HepG2 (cell line): ENCODE measurements at regions not wholly inside any gene's neighbourhood (a gene's known extent, or its start where the extent isn't known, plus 50 kb on each side); places are given as distances from the start of the nearest gene placed in this dataset.

ENCODE experiments used
- ATAC-seq: fragments of 200-7000 bp; cut with Tn5 transposase; 3 replicates; pipeline ENCODE4 v1.9.1; 2020; ENCODE audit warnings: mild to moderate bottlenecking, moderate library complexity
- BruUV-seq: library from RNA; stranded (reverse); fragments of 400-500 nt; replicated peaks from 2 replicates; lab custom pipeline; 2021; lab: Mats Ljungman, UMichigan
- CTCF ChIA-PET: fragments of 300-600 bp; formaldehyde crosslinking; extraction: SDS; loops from one replicate; lab custom pipeline; 2021; ENCODE audit warnings: low total read pairs, inconsistent platforms, low intra/inter-chr PET ratio; lab: Yijun Ruan, JAX
- POLR2A ChIA-PET: fragments of 350-600 bp; sonication (Branson Sonifier 250); formaldehyde crosslinking; loops from one replicate; lab custom pipeline; 2020; ENCODE audit warnings: antibody characterized with exemption, inconsistent platforms; lab: Yijun Ruan, JAX
- DNase-seq: peaks from one replicate; pipeline ENCODE4 v3.0.0-alpha.2; 2015; ENCODE audit warnings: low spot score
- FAIRE-seq: peaks from 3 replicates; lab custom pipeline; 2011; peaks lifted over from hg19 to GRCh38; lab: Jason Lieb, UNC
- H2AFZ ChIP-seq: one replicate; pipeline ENCODE4 v1.6.1; 2011; ENCODE audit warnings: low read length, inconsistent platforms
- H3K27ac ChIP-seq: fragments of 300-600 bp; 3 replicates; pipeline ENCODE4 v1.8.0; 2011; ENCODE audit warnings: mixed run types, mild to moderate bottlenecking, mixed read lengths, low read length, inconsistent platforms; ENCODE audit not compliant: insufficient read depth; ENCODE audit errors: extremely low read length
- H3K27me3 ChIP-seq, 2 experiments: fragments of 200-600 bp in 1 of 2; 2 replicates in 1 of 2; 3 replicates in 1 of 2; pipeline versions ENCODE4 v1.6.0 to v1.8.0; 2011; ENCODE audit warnings: low read length in 2 of 2, mild to moderate bottlenecking in 2 of 2, moderate library complexity in 2 of 2, inconsistent platforms in 1 of 2; ENCODE audit not compliant: insufficient read depth in 2 of 2, control insufficient read depth in 1 of 2
- H3K36me3 ChIP-seq, 2 experiments: fragments of 200-600 bp in 1 of 2; replicated peaks in 1 of 2; 2 replicates in 1 of 2; 3 replicates in 1 of 2; pipeline versions ENCODE4 v1.5.1 to v1.8.0; 2011; ENCODE audit warnings: low read length in 2 of 2, inconsistent platforms in 1 of 2; ENCODE audit not compliant: insufficient read depth in 2 of 2, control insufficient read depth in 1 of 2
- H3K4me1 ChIP-seq: 2 replicates; pipeline ENCODE4 v1.5.1; 2012; ENCODE audit warnings: low read length, inconsistent platforms; ENCODE audit not compliant: insufficient read depth
- H3K4me2 ChIP-seq: 2 replicates; pipeline ENCODE4 v1.6.0; 2011; ENCODE audit warnings: low read depth, low read length, inconsistent platforms
- H3K4me3 ChIP-seq, 3 experiments: fragments of 200-600 bp in 1 of 3; sonication (generic), shearing (Covaris generic) in 1 of 3; replicated peaks in 1 of 3; 2 replicates each; pipeline ENCODE4 v1.5.1; 2011 to 2016; ENCODE audit warnings: low read length in 3 of 3, inconsistent platforms in 2 of 3, low read depth in 2 of 3, mild to moderate bottlenecking in 2 of 3, control low read depth in 1 of 3, mixed read lengths in 1 of 3; ENCODE audit not compliant: insufficient read depth in 1 of 3
- H3K79me2 ChIP-seq: one replicate; pipeline ENCODE4 v1.6.1; 2011; ENCODE audit warnings: low read length, inconsistent platforms; ENCODE audit not compliant: insufficient read depth
- H3K9ac ChIP-seq: 2 replicates; pipeline ENCODE4 v1.6.0; 2011; ENCODE audit warnings: mild to moderate bottlenecking, low read depth, low read length, inconsistent platforms; ENCODE audit not compliant: insufficient read depth
- H3K9me3 ChIP-seq: 2 replicates; pipeline ENCODE4 v1.5.1; 2012; ENCODE audit warnings: mild to moderate bottlenecking, low read length
- H4K20me1 ChIP-seq: 2 replicates; pipeline ENCODE4 v1.6.0; 2011; ENCODE audit warnings: inconsistent platforms, mild to moderate bottlenecking, low read length, moderate library complexity; ENCODE audit not compliant: insufficient read depth
- ATM ChIP-seq: fragments of 450-650 bp; IDR thresholded peaks from 2 replicates; pipeline ENCODE4 v1.7.1; 2017; ENCODE audit warnings: mild to moderate bottlenecking, borderline replicate concordance
- EED ChIP-seq: sonication (generic); formaldehyde crosslinking; IDR thresholded peaks from 2 replicates; pipeline ENCODE4 v1.5.0; 2020; ENCODE audit warnings: mild to moderate bottlenecking, missing genetic modification reagents
- FOXM1 ChIP-seq: sonication (generic); formaldehyde crosslinking; IDR thresholded peaks from 2 replicates; pipeline ENCODE4 v1.5.0; 2020; ENCODE audit warnings: missing genetic modification reagents
- HOXA7 ChIP-seq: sonication (generic); formaldehyde crosslinking; IDR thresholded peaks from 2 replicates; pipeline ENCODE4 v1.8.1; 2022; ENCODE audit warnings: mild to moderate bottlenecking, missing genetic modification reagents, moderate library complexity
- IKZF1 ChIP-seq: fragments of 450-650 bp; IDR thresholded peaks from 2 replicates; pipeline ENCODE4 v1.7.1; 2016
- ISL2 ChIP-seq: sonication (generic); formaldehyde crosslinking; IDR thresholded peaks from 2 replicates; pipeline ENCODE4 v1.5.0; 2020; ENCODE audit warnings: missing genetic modification reagents
- JDP2 ChIP-seq: sonication (generic); formaldehyde crosslinking; IDR thresholded peaks from 2 replicates; pipeline ENCODE4 v1.8.1; 2022; ENCODE audit warnings: missing genetic modification reagents, borderline replicate concordance
- KAT8 ChIP-seq: IDR thresholded peaks from 2 replicates; pipeline ENCODE4 v1.6.1; 2016; ENCODE audit warnings: missing genetic modification reagents, missing compliant biosample characterization
- KLF9 ChIP-seq: IDR thresholded peaks from 2 replicates; pipeline ENCODE4 v1.6.1; 2016; ENCODE audit warnings: low read depth
- MXD1 ChIP-seq: sonication (generic); formaldehyde crosslinking; IDR thresholded peaks from 2 replicates; pipeline ENCODE4 v1.4.0; 2020; ENCODE audit warnings: mild to moderate bottlenecking, missing genetic modification reagents
- SMAD3 ChIP-seq: sonication (generic); formaldehyde crosslinking; IDR thresholded peaks from 2 replicates; pipeline ENCODE4 v1.4.0; 2020; ENCODE audit warnings: missing genetic modification reagents
- SNAPC4 ChIP-seq: sonication (generic); formaldehyde crosslinking; IDR thresholded peaks from 2 replicates; pipeline ENCODE4 v1.4.0; 2020; ENCODE audit warnings: mild to moderate bottlenecking, missing genetic modification reagents
- SOX13 ChIP-seq, 3 experiments: fragments of 450-650 bp in 1 of 3; sonication (generic) in 1 of 3; formaldehyde crosslinking in 1 of 3; IDR thresholded peaks in 2 of 3; conservative IDR thresholded peaks in 1 of 3; 2 replicates each; pipeline versions ENCODE4 v1.5.0 to v1.6.1; 2016 to 2020; ENCODE audit warnings: antibody characterized with exemption in 1 of 3, mild to moderate bottlenecking in 1 of 3, missing compliant biosample characterization in 1 of 3, missing genetic modification reagents in 1 of 3, moderate library complexity in 1 of 3
- SP4 ChIP-seq: sonication (generic); formaldehyde crosslinking; IDR thresholded peaks from 2 replicates; pipeline ENCODE4 v1.8.1; 2023; ENCODE audit warnings: mild to moderate bottlenecking, missing genetic modification reagents
- STAT6 ChIP-seq: sonication (generic); formaldehyde crosslinking; IDR thresholded peaks from 2 replicates; pipeline ENCODE4 v1.4.0; 2020; ENCODE audit warnings: missing genetic modification reagents, mild to moderate bottlenecking, borderline replicate concordance
- ZNF432 ChIP-seq: sonication (generic); formaldehyde crosslinking; IDR thresholded peaks from 2 replicates; pipeline ENCODE4 v1.5.0; 2020; ENCODE audit warnings: missing genetic modification reagents, mild to moderate bottlenecking, borderline replicate concordance
- WGBS: methylation state at CpG from one replicate; pipeline ENCODE4 v1.1.6; 2017; ENCODE audit warnings: low lambda C conversion rate; 5-methylcytosine and 5-hydroxymethylcytosine counted together
- in situ Hi-C: cut with HindIII; loops from 2 replicates; pipeline ENCODE4 v1.10.0; 2017; ENCODE audit warnings: low pct_unique_long_range_greater_than_20kb; ENCODE audit not compliant: extremely low pct_ligation_motif_present
- intact Hi-C: fragments of 100-400 bp; cut with micrococcal nuclease; formaldehyde crosslinking; loops from one replicate; pipeline ENCODE4 v1.10.0; 2022; ENCODE audit not compliant: unreplicated experiment

GRCh38 chr14:55986069-55986468 lies 132.1 kb upstream of the PELI2 start:
- ChIA-PET POLR2A (no interaction called here), CTCF (no interaction called here)
- Histone ChIP-seq H2AFZ (no peak overlapping the region), H3K79me2 (no peaks in the 10 kb centered on the region), H4K20me1 (no peaks in the 10 kb centered on the region), H3K4me2 (no peak overlapping the region), H3K36me3 (no peaks in the 10 kb centered on the region), H3K27me3 (no peaks in the 10 kb centered on the region), H3K4me3 (no peak overlapping the region), H3K4me1 (no peaks in the 10 kb centered on the region), H3K9me3 (no peaks in the 10 kb centered on the region), H3K9ac (no peak overlapping the region), H3K27ac (no peak overlapping the region)
- FAIRE-seq = no peak
- in situ Hi-C loops = no loop called here
- WGBS = 3% methylated on average over 2 of the region's 2 CpGs
- no peak for DNase-seq
- ATAC-seq = no peak
- TF ChIP-seq ATM (no peak), IKZF1 (no peak), KLF9 (CRISPR knock-in tag) (no peak), STAT6 (no peak), HOXA7 (CRISPR knock-in tag) (no peak), SMAD3 (CRISPR knock-in tag) (no peak), SP4 (CRISPR knock-in tag) (no peak), MXD1 (CRISPR knock-in tag) (no peak), SNAPC4 (CRISPR knock-in tag) (no peak), KAT8 (CRISPR knock-in tag) (no peak), JDP2 (CRISPR knock-in tag) (no peak), ISL2 (CRISPR knock-in tag) (no peak), ZNF432 (CRISPR knock-in tag) (no peak), FOXM1 (CRISPR knock-in tag) (no peak), SOX13 (IDR thresholded peaks at IDR 0.05) (no peak), SOX13 (CRISPR knock-in tag; conservative IDR thresholded peaks at IDR 0.05 in 1 of 2, IDR thresholded peaks at IDR 0.05 in 1 of 2) (no peak), EED (CRISPR knock-in tag) (no peak)
- BruUV-seq = no TSS peak
- intact Hi-C loops = no loop called here
